Stimulated activated CD4-positive, alpha-beta T cell treated with anti-CD3 and anti-CD28 coated beads, Interleukin-4, amount 100 ng/mL, for 1 hour (primary cell): ENCODE measurements at regions not wholly inside any gene's neighbourhood (a gene's known extent, or its start where the extent isn't known, plus 50 kb on each side); places are given as distances from the start of the nearest gene placed in this dataset.
"Not testable (repeated sequence)": the region's sequence is repeated elsewhere in the genome, so short reads cannot be mapped to it uniquely, and the experiment has no call there.

Experiments used
- DNase-seq: peaks from one replicate; pipeline ENCODE4 v3.0.0-alpha.2; 2020

- DNase-seq: no peak
Measured at GRCh38 chr2:11923935-11924334, 177.5 kb downstream of the LPIN1 start.

GRCh38 chr2:11925295-11926066 is 179.0 kb downstream of the LPIN1 start:
- DNase-seq: no peak

GRCh38 chr2:11930211-11930761 is 183.9 kb downstream of the LPIN1 start:
- DNase-seq: no peak

GRCh38 chr2:11932048-11932512 is 185.6 kb downstream of the LPIN1 start:
- no peak for DNase-seq

- DNase-seq: no peak
Measured at GRCh38 chr2:11932962-11933361, 186.5 kb downstream of the LPIN1 start.

- no peak for DNase-seq
Measured at GRCh38 chr2:11933854-11934253, 187.4 kb downstream of the LPIN1 start.

GRCh38 chr2:11936761-11937160 is 190.3 kb downstream of the LPIN1 start:
- DNase-seq: no peak

GRCh38 chr2:11938196-11938595 is 191.8 kb downstream of the LPIN1 start:
- DNase-seq: no peak

- no peak for DNase-seq
Measured at GRCh38 chr2:11939523-11939922, 193.1 kb downstream of the LPIN1 start.

- no peak for DNase-seq
Measured at GRCh38 chr2:11940121-11940743, 193.8 kb downstream of the LPIN1 start.

GRCh38 chr2:11940799-11941198 is 194.4 kb downstream of the LPIN1 start:
- DNase-seq: no peak

- no peak for DNase-seq
Measured at GRCh38 chr2:11941201-11942177, 195.1 kb downstream of the LPIN1 start.

GRCh38 chr2:11942178-11942569 is 195.7 kb downstream of the LPIN1 start:
- DNase-seq: no peak

GRCh38 chr2:11944311-11944710 is 197.9 kb downstream of the LPIN1 start:
- no peak for DNase-seq

- no peak for DNase-seq
Measured at GRCh38 chr2:11945139-11946126, 199.0 kb downstream of the LPIN1 start.

- no peak for DNase-seq
Measured at GRCh38 chr2:11947956-11948355, 201.5 kb downstream of the LPIN1 start.

GRCh38 chr2:11949732-11950523 is 203.5 kb downstream of the LPIN1 start:
- DNase-seq: no peak

GRCh38 chr2:11950896-11951295 is 204.5 kb downstream of the LPIN1 start:
- no peak for DNase-seq

- not testable (repeated sequence) for DNase-seq
Measured at GRCh38 chr2:11951492-11951891, 205.1 kb downstream of the LPIN1 start.

- DNase-seq: no peak
Measured at GRCh38 chr2:11953258-11953657, 206.8 kb downstream of the LPIN1 start.

- no peak for DNase-seq
Measured at GRCh38 chr2:11955314-11955713, 208.9 kb downstream of the LPIN1 start.
